Adrenal gland (tissue), 5 donors: ENCODE measurements at regions not wholly inside any gene's neighbourhood (a gene's known extent, or its start where the extent isn't known, plus 50 kb on each side); places are given as distances from the start of the nearest gene placed in this dataset.

Experiments
- CTCF ChIP-seq, 6 experiments: fragments of 450-650 bp in 4 of 6; fragments of 200-600 bp in 2 of 6; sonication (generic) in 1 of 6; IDR thresholded peaks; 1 replicate in 5 of 6; 2 replicates in 1 of 6; pipeline versions ENCODE4 v1.5.1 to v1.8.0; 2016 to 2021; ENCODE audit warnings: antibody characterized with exemption in 6 of 6, mild to moderate bottlenecking in 2 of 6, moderate library complexity in 1 of 6
- POLR2A ChIP-seq, 2 donors: fragments of 450-650 bp; IDR thresholded peaks; one replicate each; pipeline ENCODE4 v1.6.1; 2017; ENCODE audit warnings: antibody characterized with exemption in 2 of 2, mild to moderate bottlenecking in 2 of 2, moderate library complexity in 1 of 2
- donor health status: DM: no; HTN: no; CAD: no.

DNA sequence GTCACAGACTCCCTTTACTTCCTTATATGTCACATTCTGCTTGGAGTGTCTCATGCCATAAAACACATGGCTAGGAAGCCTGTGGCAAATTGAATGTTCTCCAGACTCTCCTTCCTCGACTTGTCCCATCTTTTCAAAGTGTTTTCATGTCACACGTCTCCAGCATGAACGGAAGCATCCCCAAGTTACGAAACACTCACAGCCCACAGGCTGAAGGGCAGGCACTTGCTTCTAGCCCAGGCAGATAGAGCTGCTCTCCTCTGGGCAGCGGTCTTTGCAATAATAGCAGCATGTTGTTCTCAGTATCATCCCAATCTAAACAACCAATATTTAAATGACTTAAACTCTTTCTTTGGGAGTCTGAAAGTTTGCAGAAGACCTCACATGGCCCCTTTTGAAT, 85.3 kb upstream of the ADAMTS9 start:
- TF ChIP-seq CTCF (IDR thresholded peaks at IDR 0.05): no peak
- TF ChIP-seq POLR2A (IDR thresholded peaks at IDR 0.05): no peak
